IMR-90 (cell line): ENCODE measurements at regions not wholly inside any gene's neighbourhood (a gene's known extent, or its start where the extent isn't known, plus 50 kb on each side); places are given as distances from the start of the nearest gene placed in this dataset.

ENCODE experiments used
- ATAC-seq: fragments of 200-7000 bp; cut with Tn5 transposase; 2 replicates; pipeline ENCODE4 v1.9.1; 2020; ENCODE audit warnings: low read depth, mild to moderate bottlenecking, moderate library complexity
- BruUV-seq: library from RNA; stranded (reverse); fragments of 400-500 nt; replicated peaks from 2 replicates; lab custom pipeline; 2021; lab: Mats Ljungman, UMichigan
- CTCF ChIA-PET: fragments of 300-600 bp; formaldehyde crosslinking; extraction: SDS; loops from one replicate; lab custom pipeline; 2021; ENCODE audit warnings: antibody characterized with exemption; lab: Yijun Ruan, JAX
- POLR2A ChIA-PET: fragments of 300-600 bp; sonication (Branson Sonifier 250); formaldehyde crosslinking; loops from one replicate; lab custom pipeline; 2022; ENCODE audit warnings: antibody characterized with exemption; ENCODE audit not compliant: unreplicated experiment; lab: Charles Lee
- DNase-seq: peaks from one replicate; pipeline ENCODE4 v3.0.0; 2013
- H2AFZ ChIP-seq: replicated peaks from 2 replicates; pipeline ENCODE3; 2013; ENCODE audit warnings: low read length, mild to moderate bottlenecking; ENCODE audit not compliant: poor library complexity
- H2AK5ac ChIP-seq: 2 replicates; pipeline ENCODE4 v1.6.1; 2013; ENCODE audit warnings: low read depth, low read length, inconsistent platforms
- H2AK9ac ChIP-seq: replicated peaks from 2 replicates; pipeline ENCODE3; 2013; ENCODE audit warnings: mild to moderate bottlenecking, low read depth, low read length, moderate library complexity; ENCODE audit not compliant: poor library complexity
- H2BK120ac ChIP-seq: 2 replicates; pipeline ENCODE4 v1.6.1; 2013; ENCODE audit warnings: low read depth, low read length, inconsistent platforms
- H2BK15ac ChIP-seq: 3 replicates; pipeline ENCODE4 v1.6.1; 2013; ENCODE audit warnings: low read depth, low read length, inconsistent platforms
- H2BK20ac ChIP-seq: 2 replicates; pipeline ENCODE4 v1.6.1; 2013; ENCODE audit warnings: low read depth, mild to moderate bottlenecking, inconsistent platforms, low read length, moderate library complexity
- H2BK5ac ChIP-seq: 2 replicates; pipeline ENCODE4 v1.6.1; 2013; ENCODE audit warnings: mild to moderate bottlenecking, low read depth, low read length, inconsistent platforms; ENCODE audit not compliant: poor library complexity, severe bottlenecking
- H3K14ac ChIP-seq: replicated peaks from 2 replicates; pipeline ENCODE4 v1.6.1; 2013; ENCODE audit warnings: low read depth, low read length, inconsistent platforms
- H3K18ac ChIP-seq: 2 replicates; pipeline ENCODE4 v1.6.1; 2013; ENCODE audit warnings: low read depth, low read length, control low read depth
- H3K23ac ChIP-seq: 2 replicates; pipeline ENCODE4 v1.6.1; 2013; ENCODE audit warnings: low read depth, low read length, inconsistent platforms
- H3K27ac ChIP-seq: 2 replicates; pipeline ENCODE4 v1.5.1; 2013; ENCODE audit warnings: mild to moderate bottlenecking, control low read depth, low read length; ENCODE audit not compliant: insufficient read depth
- H3K27me3 ChIP-seq: 2 replicates; pipeline ENCODE4 v1.6.1; 2013; ENCODE audit warnings: low read length; ENCODE audit not compliant: control insufficient read depth, insufficient read depth
- H3K36me3 ChIP-seq: 2 replicates; pipeline ENCODE4 v1.6.1; 2013; ENCODE audit warnings: low read length, mixed read lengths; ENCODE audit not compliant: control insufficient read depth, insufficient read depth
- H3K4ac ChIP-seq: 2 replicates; pipeline ENCODE4 v1.6.1; 2013; ENCODE audit warnings: low read depth, low read length, inconsistent platforms
- H3K4me1 ChIP-seq: 2 replicates; pipeline ENCODE4 v1.6.1; 2013; ENCODE audit warnings: low read length, mixed read lengths; ENCODE audit not compliant: control insufficient read depth, insufficient read depth
- H3K4me2 ChIP-seq: 2 replicates; pipeline ENCODE4 v1.6.1; 2013; ENCODE audit warnings: low read depth, mild to moderate bottlenecking, control low read depth, low read length, moderate library complexity
- H3K4me3 ChIP-seq: 2 replicates; pipeline ENCODE4 v1.5.1; 2013; ENCODE audit warnings: low read depth, mild to moderate bottlenecking, control low read depth, low read length, moderate library complexity; ENCODE audit not compliant: insufficient read depth
- H3K56ac ChIP-seq: 2 replicates; pipeline ENCODE4 v1.6.1; 2013; ENCODE audit warnings: low read length, inconsistent platforms; ENCODE audit not compliant: insufficient read depth; ENCODE audit errors: extremely low read depth
- H3K79me1 ChIP-seq, 2 experiments: 2 replicates each; pipeline ENCODE4 v1.6.1; 2013; ENCODE audit warnings: low read length in 2 of 2, inconsistent platforms in 1 of 2, low read depth in 1 of 2
- H3K9ac ChIP-seq: 2 replicates; pipeline ENCODE4 v1.6.1; 2013; ENCODE audit warnings: low read depth, low read length, control low read depth
- H3K9me1 ChIP-seq: 2 replicates; pipeline ENCODE4 v1.6.1; 2013; ENCODE audit warnings: low read length, inconsistent platforms; ENCODE audit not compliant: insufficient read depth
- H3K9me3 ChIP-seq: 2 replicates; pipeline ENCODE4 v1.6.1; 2013; ENCODE audit warnings: low read length; ENCODE audit not compliant: control insufficient read depth, insufficient read depth
- H4K20me1 ChIP-seq: 2 replicates; pipeline ENCODE4 v1.6.1; 2013; ENCODE audit warnings: low read length, inconsistent platforms; ENCODE audit not compliant: insufficient read depth
- H4K5ac ChIP-seq: 2 replicates; pipeline ENCODE4 v1.6.1; 2013; ENCODE audit warnings: mild to moderate bottlenecking, low read depth, low read length, control low read depth
- H4K8ac ChIP-seq, 2 experiments: 2 replicates each; pipeline ENCODE4 v1.6.1; 2013; ENCODE audit warnings: low read depth in 2 of 2, low read length in 2 of 2, control low read depth in 1 of 2, inconsistent platforms in 1 of 2
- H4K91ac ChIP-seq: 2 replicates; pipeline ENCODE4 v1.6.1; 2013; ENCODE audit warnings: low read depth, low read length, inconsistent platforms; ENCODE audit not compliant: insufficient read depth
- CEBPB ChIP-seq: IDR thresholded peaks from 2 replicates; pipeline ENCODE4 v1.6.1; 2012; ENCODE audit warnings: low read depth, low read length, improper control_type of control experiment
- FOS ChIP-seq: fragments of 150-350 bp; IDR thresholded peaks from 2 replicates; pipeline ENCODE4 v1.6.1; 2016; ENCODE audit warnings: low read depth, low read length
- WGBS, 2 experiments: methylation state at CpG; one replicate each; pipeline versions ENCODE4 v1.1.5 to v1.1.7; 2013; ENCODE audit warnings: missing lambda C conversion rate in 2 of 2; ENCODE audit not compliant: insufficient read length in 1 of 2; ENCODE audit errors: extremely low coverage in 2 of 2; 5-methylcytosine and 5-hydroxymethylcytosine counted together
- dilution Hi-C: fragments of 300-500 bp; cut with HindIII; formaldehyde crosslinking; loops from one replicate; pipeline ENCODE4 v1.14.3; 2018; ENCODE audit warnings: low sequenced_read_pairs; ENCODE audit not compliant: unreplicated experiment
- in situ Hi-C: fragments of 300-500 bp; cut with MboI; formaldehyde crosslinking; loops from 3 replicates; pipeline ENCODE4 v1.14.3; 2019; ENCODE audit warnings: low sequenced_read_pairs, inconsistent platforms, mixed read lengths
- intact Hi-C: fragments of 100-400 bp; cut with micrococcal nuclease; formaldehyde crosslinking; loops from 2 replicates; pipeline ENCODE4 v1.10.0; 2022

GRCh38 chr18:38982072-38982471 is 1416.5 kb upstream of the CELF4 start:
- H2AK5ac ChIP-seq: no peak overlapping the region
- H2BK20ac ChIP-seq: no peak overlapping the region
- in situ Hi-C loops (no loop called here), dilution Hi-C loops (no loop called here), intact Hi-C loops (no loop called here)
- no peak overlapping the region for H3K9ac ChIP-seq
- no peak overlapping the region for H3K4ac ChIP-seq
- ATAC-seq (no peak), DNase-seq (no peak)
- H4K8ac ChIP-seq: no peak overlapping the region
- no peaks in the 10 kb centered on the region for H4K20me1 ChIP-seq
- CTCF ChIA-PET: no interaction called here
- peaks cover 5% of the 10 kb centered on the region; the same call in 1 of the 2 replicates for H3K9me3 ChIP-seq
- WGBS, 2 experiments: no CpG with 5 or more reads among the region's 1 CpG
- H3K36me3 ChIP-seq: no peaks in the 10 kb centered on the region
- no peak overlapping the region for H2AK9ac ChIP-seq
- H3K27ac ChIP-seq: no peak overlapping the region
- no peak overlapping the region for H2BK15ac ChIP-seq
- no peak overlapping the region for H4K91ac ChIP-seq
- no peak overlapping the region for H4K5ac ChIP-seq
- H2BK120ac ChIP-seq: no peak overlapping the region
- H3K4me1 ChIP-seq: no peaks in the 10 kb centered on the region
- BruUV-seq: no TSS peak
- no peak overlapping the region for H2AFZ ChIP-seq
- no peak overlapping the region for H2BK5ac ChIP-seq
- POLR2A ChIA-PET: no interaction called here
- TF ChIP-seq FOS (no peak), CEBPB (no peak)
- H3K14ac ChIP-seq: no peak overlapping the region
- no peak overlapping the region for H3K18ac ChIP-seq
- H3K4me2 ChIP-seq: no peak overlapping the region
- no peak overlapping the region for H3K56ac ChIP-seq
- H3K4me3 ChIP-seq: no peak overlapping the region
- H3K27me3 ChIP-seq: no peaks in the 10 kb centered on the region
- H3K79me1 ChIP-seq: no peaks in the 10 kb centered on the region
- H3K9me1 ChIP-seq: no peaks in the 10 kb centered on the region
- H3K23ac ChIP-seq: no peak overlapping the region
